Muscle of back (tissue), 3 donors: ENCODE measurements at regions not wholly inside any gene's neighbourhood (a gene's known extent, or its start where the extent isn't known, plus 50 kb on each side); places are given as distances from the start of the nearest gene placed in this dataset.

Experiments
- DNase-seq, 3 donors: peaks; one replicate each; pipeline versions ENCODE4 v3.0.0 to v3.0.0-alpha.2; 2013

- peak; percentile 20 to 86 (median 42) for DNase-seq
Measured at GRCh38 chr1:232477728-232478127, 152.2 kb downstream of the SIPA1L2 start.

DNA sequence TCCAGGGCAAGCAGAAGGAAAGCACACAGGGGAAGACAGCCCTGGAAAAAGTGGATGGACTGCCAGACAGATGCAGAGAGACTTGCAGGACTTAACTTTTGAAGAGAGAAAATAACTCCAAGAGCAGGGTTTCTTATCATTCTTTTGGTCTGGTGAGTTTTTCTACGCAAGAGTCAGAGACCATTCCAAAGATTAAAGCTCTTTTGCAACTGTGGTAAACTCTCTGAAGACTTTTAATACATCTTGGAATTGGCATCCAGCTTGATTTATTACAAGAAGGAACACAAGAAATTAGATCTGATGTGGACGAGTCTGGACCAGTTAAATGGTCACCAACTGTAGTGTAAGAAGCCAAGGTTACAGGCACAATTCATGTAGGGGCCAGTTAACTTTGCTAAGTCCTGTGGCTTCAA lies 153.4 kb downstream of the SIPA1L2 start:
- DNase-seq = no peak

GRCh38 chr1:232474826-232475225 lies 155.1 kb downstream of the SIPA1L2 start:
- DNase-seq = no peak

GRCh38 chr1:232473900-232474299 lies 156.0 kb downstream of the SIPA1L2 start:
- no peak for DNase-seq

DNA sequence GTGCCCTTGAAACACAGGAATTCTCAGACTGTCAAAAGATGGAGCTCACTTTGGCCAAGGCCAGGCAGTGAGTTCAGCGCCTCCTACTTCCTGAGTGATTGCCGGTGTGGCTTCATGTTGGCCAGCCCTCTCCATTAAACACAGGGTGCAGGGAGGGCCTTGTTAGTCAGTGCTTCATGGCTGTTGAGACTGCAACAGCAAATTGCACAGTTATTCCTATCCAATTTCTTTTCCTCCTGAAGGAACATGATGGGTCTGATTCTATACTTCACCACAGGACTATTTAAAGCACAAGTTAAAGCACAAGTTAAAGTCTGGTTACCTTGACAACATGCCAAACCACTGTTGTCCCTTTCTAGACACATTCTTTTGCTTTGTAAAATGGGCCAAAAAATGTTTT lies 156.6 kb downstream of the SIPA1L2 start:
- peak; percentile 20 to 47 (median 40) for DNase-seq

- DNase-seq = peak; percentile 34 to 68 (median 59)
Measured at GRCh38 chr1:232472485-232473041, 157.4 kb downstream of the SIPA1L2 start.

GRCh38 chr1:232471250-232471649 lies 158.7 kb downstream of the SIPA1L2 start:
- no peak for DNase-seq

DNA sequence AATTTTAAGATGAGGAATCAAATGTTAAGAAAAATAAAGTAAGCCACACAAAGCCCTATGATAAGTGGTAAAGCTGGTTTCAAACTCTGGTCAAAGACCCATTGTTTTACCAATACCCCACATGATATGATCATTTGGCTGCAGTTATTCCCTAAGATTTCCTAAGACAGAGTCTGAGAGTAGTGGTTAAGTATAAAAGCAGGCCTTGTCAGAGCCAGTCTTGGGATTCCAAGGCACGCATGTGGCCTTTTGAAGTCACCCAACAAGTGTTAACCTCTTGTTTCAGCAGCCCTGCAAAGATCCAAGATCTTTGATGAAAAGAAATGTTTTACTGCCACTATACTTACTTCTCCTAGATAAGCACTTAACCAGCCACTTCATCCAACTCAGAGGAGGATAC lies 159.2 kb downstream of the SIPA1L2 start:
- no peak for DNase-seq

- DNase-seq = no peak
Measured at GRCh38 chr1:232468249-232468648, 161.7 kb downstream of the SIPA1L2 start.

DNA sequence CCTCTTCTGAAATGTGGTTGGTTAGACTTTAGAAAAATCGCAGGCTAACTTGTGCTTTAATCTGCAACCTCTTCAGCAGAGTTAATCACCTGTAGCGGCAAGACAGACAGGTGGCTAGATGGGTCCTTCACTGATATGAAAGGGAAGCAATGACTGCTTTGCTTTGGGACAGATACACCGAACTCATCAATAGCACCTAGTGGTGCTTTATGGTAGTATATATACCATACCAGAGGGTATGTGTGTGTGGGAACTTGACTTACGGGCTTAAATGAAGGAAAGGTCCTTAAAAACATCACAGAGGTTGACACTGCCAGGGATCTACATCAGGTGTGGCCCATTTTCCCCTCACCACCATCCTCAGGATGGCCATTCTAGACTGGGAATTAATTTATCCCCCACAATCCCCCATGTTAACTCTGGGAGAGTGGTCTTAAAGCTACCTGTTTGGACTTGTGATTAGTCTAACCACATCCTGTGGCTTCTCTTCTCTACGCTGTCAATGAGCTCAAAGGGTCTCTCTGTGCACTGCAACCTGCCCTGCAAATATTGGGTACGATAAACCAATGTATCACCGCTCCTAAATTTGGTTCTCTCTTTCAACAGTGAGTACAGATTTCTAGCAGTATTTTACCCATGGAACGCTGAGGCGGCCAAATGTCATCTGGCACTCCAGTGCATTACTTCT lies 162.7 kb downstream of the SIPA1L2 start:
- no peak for DNase-seq

DNA sequence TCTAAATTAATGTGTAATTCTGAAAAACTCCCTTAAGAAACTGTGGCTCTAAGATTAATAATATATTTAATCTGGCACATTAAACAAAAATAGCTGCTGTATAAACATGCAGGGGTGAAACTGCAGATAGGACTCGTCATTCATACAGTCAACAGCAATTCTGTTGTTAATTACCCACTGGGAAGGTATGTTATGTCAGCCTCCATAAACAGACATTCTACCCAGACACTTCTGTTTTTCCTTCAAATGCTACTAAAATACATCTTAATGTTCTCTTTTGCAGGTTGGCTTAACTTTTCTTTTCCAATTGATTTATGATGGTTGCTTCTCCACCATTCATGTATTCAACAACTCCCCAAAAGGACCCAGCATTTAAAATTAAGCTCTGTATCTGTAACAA lies 165.6 kb downstream of the SIPA1L2 start:
- no peak for DNase-seq

DNA sequence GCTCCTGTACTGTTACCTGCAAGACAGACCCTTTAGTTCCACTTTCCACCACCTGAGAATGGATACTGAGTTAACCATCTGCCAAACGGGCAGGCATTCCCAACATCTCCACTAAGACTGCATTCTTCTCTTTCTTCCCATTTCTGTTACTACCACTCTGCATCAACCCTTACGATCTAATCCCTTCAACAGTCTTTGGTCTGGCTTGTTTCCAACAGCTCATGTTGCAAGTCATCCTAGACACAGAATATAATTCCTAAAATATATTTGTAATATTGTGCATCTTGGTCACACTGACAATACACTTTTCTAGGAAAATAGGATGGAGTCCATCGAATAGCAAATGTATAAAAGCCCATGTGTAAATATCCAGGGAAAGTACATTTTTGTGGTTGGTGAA lies 166.7 kb downstream of the SIPA1L2 start:
- DNase-seq = no peak

DNA sequence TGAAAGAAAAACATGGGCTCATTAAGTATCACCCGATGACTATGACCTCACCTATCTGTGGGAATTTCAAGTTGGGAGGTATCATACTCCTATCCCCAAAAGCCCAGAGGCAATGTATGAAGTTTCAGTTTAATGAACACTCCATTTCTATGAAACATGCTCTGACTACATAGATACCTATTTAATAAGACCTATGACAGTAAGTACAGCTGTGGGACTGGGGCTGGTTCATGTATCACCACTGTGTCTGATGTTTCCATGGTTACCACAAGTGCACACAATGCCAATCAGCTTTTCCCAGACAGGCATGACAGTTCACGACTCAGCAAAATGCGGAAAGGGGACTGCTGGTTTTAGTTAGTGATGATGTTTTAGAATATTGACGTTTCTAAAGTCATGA lies 167.7 kb downstream of the SIPA1L2 start:
- no peak for DNase-seq

GRCh38 chr1:232459826-232460225 lies 170.1 kb downstream of the SIPA1L2 start:
- no peak for DNase-seq

DNA sequence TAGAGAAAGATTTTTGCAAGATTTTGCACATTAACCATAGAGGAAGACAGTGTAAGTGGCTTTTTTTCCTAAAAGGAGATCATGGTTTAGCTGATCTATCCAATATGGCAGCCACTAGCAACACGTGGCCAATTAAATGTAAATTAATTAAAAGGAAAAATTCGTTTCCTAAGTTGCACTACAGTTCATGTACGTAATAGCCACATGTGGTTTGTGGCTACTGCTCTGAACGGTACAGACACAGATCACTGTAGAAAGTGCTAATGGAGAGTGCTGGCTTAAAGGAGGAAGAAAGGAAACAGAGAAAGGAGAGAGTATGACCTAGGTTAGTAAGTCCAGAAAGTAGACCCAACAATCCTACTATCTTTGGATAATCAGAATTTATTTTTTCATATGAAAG lies 170.8 kb downstream of the SIPA1L2 start:
- no peak for DNase-seq

DNA sequence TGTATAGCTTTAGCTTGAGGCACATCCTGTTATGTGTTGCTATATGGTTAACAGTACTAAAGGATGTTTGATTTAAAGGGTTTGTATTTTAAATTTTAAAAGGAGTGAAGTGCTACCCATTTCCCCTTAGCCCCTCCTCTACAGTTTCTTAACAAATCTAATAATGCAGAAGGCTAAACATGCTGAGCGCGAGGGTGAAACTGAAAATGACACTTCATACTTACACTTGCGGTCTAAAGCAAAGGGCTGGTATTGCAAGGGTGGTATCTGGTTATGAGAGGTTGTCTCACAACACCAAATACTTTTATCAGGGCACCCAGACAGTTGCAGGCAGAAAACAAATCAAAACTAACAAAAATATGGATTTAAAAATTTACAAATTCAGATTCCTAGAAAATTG lies 172.3 kb downstream of the SIPA1L2 start:
- DNase-seq = no peak

GRCh38 chr1:232456714-232457113 lies 173.2 kb downstream of the SIPA1L2 start:
- no peak for DNase-seq

GRCh38 chr1:232454227-232454886 lies 175.6 kb downstream of the SIPA1L2 start:
- no peak for DNase-seq

- no peak for DNase-seq
Measured at GRCh38 chr1:232452736-232453440, 177.0 kb downstream of the SIPA1L2 start.

GRCh38 chr1:232452117-232452516 lies 177.8 kb downstream of the SIPA1L2 start:
- DNase-seq = no peak

DNA sequence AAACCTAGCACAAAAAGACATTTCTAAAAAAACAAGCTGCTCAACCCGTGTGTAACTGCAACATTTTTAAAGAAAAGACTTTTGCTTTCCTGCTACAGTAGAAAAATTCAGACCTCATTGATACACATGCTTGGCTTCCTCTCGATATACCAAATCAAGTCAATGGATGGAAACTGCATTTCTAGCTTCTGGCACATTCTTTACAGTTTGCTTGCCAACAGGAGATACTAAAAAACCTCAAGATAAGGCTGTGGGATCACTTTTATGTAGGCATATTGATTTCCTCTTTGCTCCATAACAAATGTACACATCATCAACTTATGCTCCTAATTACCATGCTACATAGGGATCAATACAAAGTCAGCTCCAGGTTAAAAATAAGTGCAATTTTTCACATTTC lies 178.4 kb downstream of the SIPA1L2 start:
- DNase-seq = no peak

- no peak for DNase-seq
Measured at GRCh38 chr1:232450615-232451014, 179.3 kb downstream of the SIPA1L2 start.

GRCh38 chr1:232447125-232447524 lies 182.8 kb downstream of the SIPA1L2 start:
- DNase-seq = no peak
